MM.1S (cell line): ENCODE measurements at regions not wholly inside any gene's neighbourhood (a gene's known extent, or its start where the extent isn't known, plus 50 kb on each side); places are given as distances from the start of the nearest gene placed in this dataset.

Experiments used
- EZH2 ChIP-seq: fragments of 300-600 bp; sonication (generic); optimal IDR thresholded peaks from 2 replicates; pipeline ENCODE3; 2017; ENCODE audit warnings: low read depth, mild to moderate bottlenecking, antibody characterized with exemption, low read length, mixed read lengths
- EZH2phosphoT487 ChIP-seq: fragments of 300-600 bp; sonication (generic); IDR thresholded peaks from 2 replicates; pipeline ENCODE4 v1.6.1; 2018; ENCODE audit warnings: antibody characterized with exemption, low read length
- TF ChIP-seq, protein P1 (sequence below): fragments of 300-600 bp; sonication (generic); IDR thresholded peaks from 2 replicates; pipeline ENCODE4 v1.5.1; 2016; ENCODE audit warnings: antibody characterized with exemption, low read length, mixed read lengths

DNA sequence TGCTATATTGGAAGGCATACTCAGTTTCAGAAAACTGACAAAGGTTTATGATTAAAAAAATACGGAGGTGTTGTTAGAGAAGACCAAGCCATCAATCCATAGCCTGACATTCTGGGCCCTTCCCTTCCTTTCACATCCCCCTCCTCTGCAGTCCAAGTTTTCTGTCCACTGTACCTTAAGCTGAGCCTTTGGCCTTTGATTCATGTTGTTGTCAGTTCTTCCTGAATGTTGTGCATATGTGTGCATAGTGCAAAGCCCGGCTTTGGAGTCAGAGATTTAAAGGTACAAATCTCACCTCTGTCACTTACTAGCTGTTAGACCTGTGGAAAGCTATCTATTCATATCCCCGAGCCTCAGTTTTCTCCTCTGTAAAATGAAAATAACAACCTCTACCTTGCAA lies 104.9 kb upstream of the AGBL1 start:
- TF ChIP-seq, protein P1, sequence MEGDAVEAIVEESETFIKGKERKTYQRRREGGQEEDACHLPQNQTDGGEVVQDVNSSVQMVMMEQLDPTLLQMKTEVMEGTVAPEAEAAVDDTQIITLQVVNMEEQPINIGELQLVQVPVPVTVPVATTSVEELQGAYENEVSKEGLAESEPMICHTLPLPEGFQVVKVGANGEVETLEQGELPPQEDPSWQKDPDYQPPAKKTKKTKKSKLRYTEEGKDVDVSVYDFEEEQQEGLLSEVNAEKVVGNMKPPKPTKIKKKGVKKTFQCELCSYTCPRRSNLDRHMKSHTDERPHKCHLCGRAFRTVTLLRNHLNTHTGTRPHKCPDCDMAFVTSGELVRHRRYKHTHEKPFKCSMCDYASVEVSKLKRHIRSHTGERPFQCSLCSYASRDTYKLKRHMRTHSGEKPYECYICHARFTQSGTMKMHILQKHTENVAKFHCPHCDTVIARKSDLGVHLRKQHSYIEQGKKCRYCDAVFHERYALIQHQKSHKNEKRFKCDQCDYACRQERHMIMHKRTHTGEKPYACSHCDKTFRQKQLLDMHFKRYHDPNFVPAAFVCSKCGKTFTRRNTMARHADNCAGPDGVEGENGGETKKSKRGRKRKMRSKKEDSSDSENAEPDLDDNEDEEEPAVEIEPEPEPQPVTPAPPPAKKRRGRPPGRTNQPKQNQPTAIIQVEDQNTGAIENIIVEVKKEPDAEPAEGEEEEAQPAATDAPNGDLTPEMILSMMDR: no peak
- TF ChIP-seq EZH2phosphoT487 (no peak), EZH2 (no peak)
